HG03565 (cell line): ENCODE measurements at regions not wholly inside any gene's neighbourhood (a gene's known extent, or its start where the extent isn't known, plus 50 kb on each side); places are given as distances from the start of the nearest gene placed in this dataset.
"Not testable (repeated sequence)": the region's sequence is repeated elsewhere in the genome, so short reads cannot be mapped to it uniquely, and the experiment has no call there.

Source experiments
- ATAC-seq: cut with Tn5 transposase; IDR thresholded peaks from one replicate; pipeline ENCODE4 v1.9.1; 2021; ENCODE audit warnings: mild to moderate bottlenecking, moderate library complexity; ENCODE audit not compliant: unreplicated experiment

DNA sequence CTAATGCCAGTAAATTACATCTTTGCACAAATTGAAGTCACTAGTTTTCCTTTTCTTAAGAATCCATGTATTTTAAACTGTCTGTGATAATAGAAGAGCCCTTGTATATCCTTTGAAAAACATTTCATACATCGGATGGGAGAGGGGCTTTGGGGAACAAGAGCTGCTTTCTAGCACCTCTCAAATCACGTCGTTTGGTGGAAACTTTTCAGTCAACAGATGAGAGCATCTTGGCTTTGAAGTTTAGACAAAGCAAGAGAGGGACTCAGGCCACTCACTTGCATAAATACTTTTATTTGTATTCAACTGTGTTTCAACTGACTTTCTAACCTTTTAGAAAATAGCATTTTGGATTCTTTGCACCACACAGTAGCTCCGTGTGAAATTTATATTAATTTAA, 502.3 kb upstream of the IMPG1 start:
- no peak for ATAC-seq

DNA sequence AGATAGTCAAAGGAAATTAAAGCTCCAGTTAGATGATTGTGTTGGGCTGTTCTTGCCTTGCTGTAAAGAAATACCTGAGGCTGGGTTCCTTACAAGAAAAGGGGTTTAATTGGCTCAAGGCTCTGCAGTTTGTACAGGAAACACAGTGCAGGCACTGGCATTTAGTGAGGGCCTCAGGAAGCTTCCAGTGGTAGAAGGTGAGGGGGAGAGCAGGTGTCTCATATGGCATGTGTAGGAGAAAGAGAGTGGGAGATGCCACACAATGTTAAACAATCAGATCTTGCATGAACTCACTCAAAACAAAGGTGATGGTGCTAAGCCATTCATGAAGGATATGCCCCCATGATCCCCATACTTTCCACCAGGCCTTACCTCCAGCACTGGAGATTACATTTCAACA, 493.5 kb upstream of the IMPG1 start:
- no peak for ATAC-seq

DNA sequence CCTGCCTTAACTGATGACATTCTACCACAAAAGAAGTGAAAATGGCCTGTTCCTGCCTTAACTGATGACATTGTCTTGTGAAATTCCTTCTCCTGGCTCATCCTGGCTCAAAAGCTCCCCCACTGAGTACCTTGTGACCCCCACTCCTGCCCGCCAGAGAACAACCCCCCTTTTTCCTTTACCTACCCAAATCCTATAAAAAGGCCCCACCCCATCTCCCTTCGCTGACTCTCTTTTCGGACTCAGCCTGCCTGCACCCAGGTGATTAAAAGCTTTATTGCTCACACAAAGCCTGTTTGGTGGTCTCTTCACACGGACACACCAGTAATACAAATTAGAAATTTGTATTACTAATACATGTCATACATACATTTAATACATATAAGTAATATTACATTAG, 489.9 kb upstream of the IMPG1 start:
- ATAC-seq, result not testable (repeated sequence)

DNA sequence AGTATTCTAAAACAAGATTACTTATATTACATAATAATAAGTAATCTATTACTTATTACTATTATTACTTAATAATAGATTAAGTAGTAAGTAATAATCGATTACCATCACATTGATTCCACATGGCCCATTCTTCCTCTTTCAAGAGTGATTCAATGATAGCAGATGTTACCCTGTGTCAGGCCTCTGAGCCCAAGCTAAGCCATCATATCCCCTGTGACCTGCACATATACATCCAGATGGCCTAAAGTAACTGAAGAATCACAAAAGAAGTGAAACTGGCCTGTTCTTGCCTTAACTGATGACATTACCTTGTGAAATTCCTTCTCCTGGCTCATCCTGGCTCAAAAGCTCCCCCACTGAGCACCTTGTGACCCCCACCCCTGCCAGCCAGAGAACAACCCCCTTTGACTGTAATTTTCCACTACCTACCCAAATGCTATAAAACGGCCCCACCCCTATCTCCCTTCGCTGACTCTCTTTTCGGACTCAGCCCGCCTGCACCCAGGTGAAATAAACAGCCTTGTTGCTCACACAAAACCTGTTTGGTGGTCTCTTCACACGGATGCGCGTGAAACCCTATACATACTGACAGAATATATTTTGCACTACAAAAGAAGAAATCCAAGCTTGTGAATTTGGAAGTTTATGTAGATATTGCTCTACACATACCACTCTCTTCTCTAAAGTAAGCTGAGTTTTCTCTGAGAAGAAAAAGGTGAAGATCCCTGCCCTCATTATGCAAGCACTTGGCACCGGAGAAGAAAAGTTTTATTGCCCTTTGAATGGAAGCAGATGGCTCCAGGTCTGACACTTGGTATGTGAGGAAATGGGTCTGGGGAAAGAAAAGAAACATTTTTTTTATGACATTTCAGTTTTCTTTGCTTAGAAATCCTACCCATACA, 488.6 kb upstream of the IMPG1 start:
- not testable (repeated sequence) for ATAC-seq

DNA sequence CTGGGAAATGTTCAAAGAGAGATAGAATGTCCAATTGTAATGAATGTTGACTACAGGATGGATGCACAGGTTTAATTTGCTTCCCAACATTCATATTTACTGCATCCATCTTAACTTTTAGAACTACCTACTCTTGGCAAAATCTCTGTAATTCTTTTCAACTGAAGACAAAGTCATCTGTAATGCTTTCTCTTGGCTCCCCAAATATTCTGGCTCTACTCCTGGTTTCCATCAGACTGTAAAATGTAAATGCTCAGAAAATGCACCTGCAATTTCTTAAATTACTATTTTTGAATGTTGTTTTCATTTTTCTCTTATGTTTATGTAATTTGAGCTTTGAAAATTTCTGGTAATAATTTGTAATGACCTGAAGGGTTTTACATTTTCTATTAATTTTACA, 480.8 kb upstream of the IMPG1 start:
- ATAC-seq, result no peak

DNA sequence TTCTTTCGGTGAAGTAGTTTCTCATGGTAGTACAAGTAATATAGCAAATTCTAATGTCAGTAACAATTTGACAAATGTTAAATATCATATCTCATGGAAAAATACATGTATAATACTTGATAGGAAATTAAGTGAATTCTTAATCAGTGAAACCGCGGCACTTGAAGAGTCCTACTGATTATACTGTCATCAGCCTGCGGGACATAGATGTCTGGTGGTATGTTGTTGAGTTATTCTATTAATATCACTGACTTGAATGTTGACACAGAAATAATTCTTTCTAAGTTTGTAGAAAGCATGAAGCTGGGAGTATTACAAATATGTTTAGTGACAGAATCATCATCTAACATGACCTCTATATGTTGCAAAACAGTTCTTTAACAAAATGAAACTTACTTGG, 479.8 kb upstream of the IMPG1 start:
- no peak for ATAC-seq

DNA sequence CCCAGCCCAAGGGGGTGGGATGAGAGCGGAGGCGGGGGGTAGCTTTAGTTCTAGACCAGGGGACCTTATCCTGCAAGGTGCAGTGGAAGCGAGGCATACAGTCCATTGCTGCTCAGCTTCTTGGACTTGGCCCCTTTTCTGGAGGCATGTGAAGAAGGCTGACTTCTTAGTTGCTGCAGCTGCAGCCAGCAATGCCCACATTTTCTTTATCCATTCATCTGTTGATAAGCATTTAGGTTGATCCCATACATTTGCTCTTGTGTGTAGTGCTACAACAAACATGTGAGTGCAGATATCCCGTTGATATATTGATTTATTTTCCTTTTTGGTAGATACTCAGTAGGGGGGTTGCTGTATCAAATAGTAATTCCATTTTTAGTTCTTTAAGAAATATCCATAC, 461.2 kb upstream of the IMPG1 start:
- ATAC-seq, result no peak

DNA sequence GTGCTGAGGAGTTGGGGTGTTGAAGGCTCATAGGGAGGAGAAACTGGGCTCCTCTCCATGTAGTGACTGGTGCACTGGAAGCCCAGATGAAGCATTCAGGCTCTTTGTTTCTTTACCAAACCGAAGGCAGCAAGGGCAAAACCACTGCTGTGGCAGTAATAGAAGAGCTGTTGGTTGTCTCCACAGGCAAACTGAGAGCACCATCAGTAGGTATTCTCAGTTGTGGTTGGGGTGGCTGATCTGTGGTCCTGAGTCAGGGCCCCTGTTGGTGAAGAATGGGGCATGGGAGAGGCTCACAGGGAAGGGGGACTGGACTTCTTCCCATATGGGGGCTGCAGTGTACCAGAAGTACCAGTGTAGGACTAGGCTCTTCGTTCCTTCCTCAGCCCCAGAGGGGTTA, 460.2 kb upstream of the IMPG1 start:
- ATAC-seq, result no peak

DNA sequence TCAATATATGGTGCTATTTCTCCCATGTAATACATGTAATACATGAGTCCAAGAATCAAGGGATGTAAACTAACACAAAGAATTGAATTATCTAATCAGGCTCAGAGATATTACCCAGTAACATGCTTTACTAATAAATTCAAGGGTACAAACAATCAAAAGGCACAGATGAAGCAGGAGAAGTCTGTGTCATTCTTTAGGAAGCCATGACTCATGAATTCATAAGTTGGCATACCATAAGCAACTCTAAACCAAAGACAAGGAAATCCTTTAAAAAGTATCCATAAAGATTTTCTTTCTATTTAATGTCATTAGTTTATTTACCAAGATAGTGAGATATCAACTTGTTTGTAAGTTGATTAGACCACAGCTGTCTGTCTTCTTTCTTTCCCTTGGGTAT, 446.0 kb upstream of the IMPG1 start:
- no peak for ATAC-seq

DNA sequence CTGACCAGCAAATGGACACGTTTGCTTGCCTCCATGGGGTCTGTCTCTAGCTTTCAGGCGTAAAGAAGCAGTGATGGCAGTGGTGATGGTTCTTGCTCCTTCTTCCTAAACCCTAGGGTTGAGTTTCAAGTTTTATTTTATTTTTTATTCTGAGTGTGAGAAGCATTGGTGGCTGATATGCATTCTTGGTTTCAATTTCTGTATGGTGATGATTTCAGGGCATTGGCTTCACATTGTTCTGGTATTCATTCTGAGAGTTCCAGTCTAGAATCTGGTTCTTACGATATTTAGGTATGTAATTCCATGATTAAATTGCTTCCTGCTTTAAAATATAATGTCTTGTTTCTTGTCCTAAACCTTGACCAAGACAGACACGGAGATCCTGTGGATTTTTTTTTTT, 444.5 kb upstream of the IMPG1 start:
- no peak for ATAC-seq

DNA sequence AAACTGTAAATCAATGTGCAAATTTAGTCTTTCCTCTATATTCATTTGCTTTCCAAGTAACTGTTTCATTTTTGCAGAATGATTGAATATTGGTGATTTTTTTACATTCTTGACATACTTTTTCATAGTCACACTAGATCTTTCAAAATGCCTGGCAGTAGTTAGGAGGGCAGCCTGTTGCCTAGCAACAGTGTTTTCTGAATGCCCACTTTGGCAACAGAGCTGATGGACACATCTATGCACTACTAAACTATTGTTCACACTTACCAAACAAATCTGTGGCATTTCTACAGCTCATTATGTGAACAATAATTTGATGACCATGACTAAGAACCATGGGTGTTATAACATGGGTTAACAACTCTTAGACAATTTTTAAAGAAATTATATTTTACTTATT, 438.0 kb upstream of the IMPG1 start:
- no peak for ATAC-seq

DNA sequence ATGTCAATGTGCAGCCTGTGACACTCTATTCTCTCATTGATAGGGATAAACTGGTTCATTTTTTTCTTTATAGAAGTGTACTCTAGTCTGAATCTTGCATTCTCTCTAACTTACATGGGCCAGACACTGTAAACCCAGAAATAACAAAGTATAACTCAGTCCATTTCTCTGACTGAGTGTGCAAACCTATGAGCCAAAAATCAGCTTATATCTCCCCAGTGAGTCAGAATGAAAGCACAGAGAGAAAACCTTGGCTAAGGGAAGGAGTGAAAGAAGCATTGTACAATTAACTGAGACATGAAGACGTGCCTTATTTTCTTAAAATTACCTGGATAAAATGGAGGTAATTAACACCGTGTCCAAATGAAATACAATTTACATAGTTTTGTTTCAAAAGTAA, 436.9 kb upstream of the IMPG1 start:
- no peak for ATAC-seq

DNA sequence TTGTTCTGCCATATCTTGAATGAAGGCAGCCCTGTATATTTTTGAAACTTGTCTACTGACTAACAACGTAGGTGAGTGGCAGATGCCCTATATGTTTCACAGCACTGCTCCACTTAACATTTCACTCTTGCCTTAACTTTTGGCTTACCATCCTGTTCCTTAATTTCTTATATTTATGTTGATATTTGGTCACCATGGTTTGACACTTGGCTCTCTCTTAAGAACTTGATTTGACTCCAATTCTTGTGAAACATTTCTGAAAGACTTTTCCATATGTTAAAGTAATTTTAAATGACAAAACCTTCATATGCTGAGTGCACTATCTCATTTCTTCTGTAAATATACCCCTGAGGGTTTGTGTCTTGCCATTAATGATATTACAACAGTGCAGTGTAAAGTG, 434.3 kb upstream of the IMPG1 start:
- no peak for ATAC-seq

DNA sequence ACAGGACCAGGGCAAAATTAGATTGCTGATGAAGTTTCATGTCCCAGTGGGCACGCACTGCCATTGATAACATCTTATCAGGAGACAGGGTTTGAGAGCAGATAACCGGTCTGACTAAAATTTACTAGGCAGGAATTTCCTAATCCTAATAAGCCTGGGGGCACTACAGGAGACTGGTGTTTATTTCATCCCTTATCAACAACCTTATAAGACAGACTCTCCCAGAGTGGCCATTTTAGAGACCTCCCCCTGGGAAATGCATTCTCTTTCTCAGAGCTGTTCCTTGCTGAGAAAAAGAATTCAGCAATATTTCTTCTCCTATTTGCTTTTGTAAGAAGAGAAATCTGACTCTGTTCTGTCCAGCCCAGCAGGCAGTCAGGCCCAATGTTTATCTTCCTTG, 423.4 kb upstream of the IMPG1 start:
- no peak for ATAC-seq

DNA sequence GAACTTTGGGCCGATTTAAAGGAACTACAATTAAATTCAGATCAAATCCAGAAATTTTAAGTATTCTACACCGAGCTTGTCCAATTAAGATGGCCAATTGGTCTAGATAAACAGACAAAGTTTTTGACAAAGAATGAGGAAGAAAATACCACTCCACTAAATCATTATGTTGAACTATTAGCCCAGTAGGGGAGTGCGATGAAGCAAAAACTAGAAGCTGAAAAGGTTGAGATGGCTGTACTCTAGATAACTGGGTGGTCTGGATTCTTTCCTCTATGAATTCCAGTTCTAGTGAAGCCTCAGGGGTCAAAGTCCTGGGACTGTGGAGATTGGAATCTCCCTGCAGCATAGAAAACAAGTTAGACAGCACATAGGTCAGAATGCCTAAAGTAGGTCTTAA, 418.9 kb upstream of the IMPG1 start:
- not testable (repeated sequence) for ATAC-seq

DNA sequence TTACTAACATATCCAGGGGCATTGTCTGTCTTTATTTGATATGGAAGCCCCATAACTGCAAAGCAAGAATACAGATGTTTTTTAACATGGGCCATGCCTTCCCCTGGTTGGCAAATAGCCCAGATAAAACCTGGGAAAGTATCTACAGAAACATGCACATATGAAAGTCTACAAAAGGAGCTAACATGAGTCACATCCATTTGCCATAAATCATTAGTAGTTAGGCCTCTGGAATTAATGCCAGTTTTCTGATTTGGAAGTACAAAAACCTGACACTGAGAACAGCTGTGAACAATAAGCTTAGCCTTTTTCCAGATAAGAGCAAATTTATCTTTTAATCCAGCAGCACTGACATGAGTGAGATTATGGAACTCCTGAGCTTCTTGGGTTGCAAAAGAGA, 418.0 kb upstream of the IMPG1 start:
- no peak for ATAC-seq

DNA sequence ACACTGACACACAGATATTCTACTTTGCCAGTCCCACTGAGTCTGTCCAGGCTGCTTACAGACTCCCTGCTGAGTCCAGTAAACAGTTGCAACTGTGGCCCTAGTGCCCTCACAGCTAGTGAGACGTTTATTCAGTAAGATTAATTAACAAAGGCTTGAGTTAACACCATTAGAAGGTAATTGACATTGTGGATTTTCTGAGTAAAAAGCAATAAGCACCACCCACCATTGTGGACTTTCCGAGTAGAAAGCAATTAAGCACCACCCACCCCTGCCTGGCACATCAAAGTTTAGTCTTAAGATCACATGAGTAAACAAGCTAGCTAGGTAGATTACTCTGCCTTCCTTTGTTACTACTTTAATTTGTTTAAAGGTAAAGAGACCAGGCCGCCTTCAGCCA, 408.6 kb upstream of the IMPG1 start:
- no peak for ATAC-seq

DNA sequence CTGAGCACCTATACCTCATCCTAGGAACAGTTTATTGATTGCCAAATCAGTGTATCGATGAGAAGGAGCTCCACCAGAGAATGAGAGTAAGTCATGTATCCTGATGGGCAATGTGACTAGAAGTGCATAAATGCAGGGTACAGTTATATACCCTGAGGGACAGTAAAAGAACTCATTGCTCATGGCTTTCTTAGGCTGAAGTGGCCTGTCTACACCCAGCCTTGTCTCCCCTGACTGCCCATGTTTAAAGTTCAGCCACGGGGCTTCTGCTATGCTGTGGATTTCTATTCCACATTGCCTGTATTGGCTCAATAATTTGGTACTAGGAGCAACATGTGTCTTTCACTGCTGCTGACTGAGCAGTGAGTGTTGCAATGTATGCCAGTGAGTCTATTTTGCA, 400.4 kb upstream of the IMPG1 start:
- no peak for ATAC-seq

DNA sequence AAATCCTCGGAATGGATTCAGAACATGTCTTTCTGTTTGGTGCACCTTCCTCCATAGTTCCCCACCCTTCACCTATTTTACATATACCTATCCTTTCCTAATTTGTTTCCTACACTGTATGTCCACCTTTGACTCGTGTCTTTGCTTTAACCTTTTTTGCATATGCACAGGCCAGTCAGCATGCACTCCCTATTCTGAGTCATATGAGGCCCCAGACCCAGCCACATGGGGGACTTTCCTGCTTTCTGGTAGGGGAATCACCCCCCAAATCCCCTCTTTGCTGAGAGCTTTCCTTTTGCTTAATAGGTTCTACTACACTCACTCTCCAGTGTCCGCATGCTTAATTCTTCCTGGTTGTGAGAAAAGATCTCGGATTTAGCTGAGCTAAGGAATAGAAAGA, 393.8 kb upstream of the IMPG1 start:
- no peak for ATAC-seq

DNA sequence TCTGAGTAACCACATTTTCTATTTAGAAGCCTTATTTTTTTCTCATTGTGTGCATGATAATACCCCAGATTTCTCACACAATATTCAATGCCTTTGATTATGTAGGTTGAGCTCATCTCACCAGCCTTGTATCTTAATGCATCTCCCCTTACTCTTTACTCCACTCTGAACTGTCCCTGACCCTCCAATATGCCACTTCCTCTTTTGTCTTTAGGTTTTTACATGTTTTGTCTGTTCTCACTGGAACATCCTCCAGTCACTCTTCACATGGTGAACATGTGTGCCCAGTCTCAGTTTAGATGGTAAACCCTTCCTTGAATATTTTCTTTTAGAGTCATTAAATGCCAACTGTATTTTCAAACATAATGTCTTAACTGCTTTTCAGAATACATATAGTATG, 392.9 kb upstream of the IMPG1 start:
- no peak for ATAC-seq

DNA sequence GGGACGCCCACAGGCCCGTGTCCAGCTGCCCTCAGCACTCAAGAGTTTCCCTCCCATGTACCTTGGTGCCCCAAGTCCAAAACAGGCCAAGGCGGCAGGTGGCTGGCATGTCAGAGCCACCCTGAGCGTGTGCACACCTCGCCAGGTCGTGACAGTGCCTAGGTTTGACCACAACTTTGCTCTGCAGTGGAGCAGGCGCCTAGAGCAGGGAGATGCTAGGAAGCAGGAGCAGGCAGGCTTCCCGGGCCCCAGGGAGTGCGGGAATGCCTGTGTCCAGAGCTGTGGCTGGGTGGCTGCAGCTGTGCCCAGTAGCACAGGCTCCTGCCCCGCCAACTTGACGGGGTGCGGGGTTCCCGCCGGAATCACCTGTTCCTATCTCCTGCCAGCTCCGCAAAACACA, 380.8 kb upstream of the IMPG1 start:
- ATAC-seq, result no peak

DNA sequence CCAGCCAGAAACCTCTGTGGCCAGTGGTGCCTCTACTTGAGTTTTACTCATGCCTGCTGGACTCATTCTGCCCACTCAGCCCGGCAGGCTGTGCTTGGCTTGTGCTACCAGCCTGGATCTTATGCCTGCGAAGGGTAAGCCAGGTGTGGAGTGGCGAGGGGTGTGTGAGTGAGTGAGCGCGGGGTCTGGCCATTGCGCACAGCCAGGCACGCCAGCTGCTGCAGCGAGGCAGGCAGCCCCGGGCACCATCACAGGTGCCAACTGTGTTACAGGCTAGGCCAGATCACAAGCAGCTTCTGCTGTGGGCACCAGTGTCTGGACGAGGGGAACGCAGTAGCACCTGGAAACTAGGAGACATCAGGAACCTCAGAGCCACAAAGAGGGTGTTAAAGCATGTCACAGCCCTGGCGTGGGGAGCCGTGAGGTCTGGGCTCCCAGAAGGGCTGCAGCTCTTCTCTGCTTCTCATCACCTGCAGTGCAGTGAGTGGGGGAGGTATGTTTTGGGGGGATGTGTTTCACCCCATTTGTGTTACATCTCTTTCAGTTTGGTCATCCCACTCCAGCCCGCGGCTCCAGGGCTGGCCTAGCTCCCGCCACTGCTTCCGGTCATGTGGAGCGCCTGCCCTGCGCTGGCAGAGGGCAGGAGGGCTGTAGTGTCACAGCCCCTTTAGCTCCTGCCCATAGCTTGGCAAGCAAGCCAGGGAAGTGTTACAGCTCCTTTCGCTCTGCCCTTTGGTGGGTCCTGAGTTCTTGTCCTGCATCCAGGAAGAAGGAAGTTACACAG, 379.7 kb upstream of the IMPG1 start:
- no peak for ATAC-seq
